GM21619 (cell line): ENCODE measurements at regions not wholly inside any gene's neighbourhood (a gene's known extent, or its start where the extent isn't known, plus 50 kb on each side); places are given as distances from the start of the nearest gene placed in this dataset.

Source experiments
- ATAC-seq: cut with Tn5 transposase; IDR thresholded peaks from one replicate; pipeline ENCODE4 v1.9.1; 2021; ENCODE audit not compliant: unreplicated experiment

GRCh38 chr13:38606699-38607535 is 80.0 kb upstream of the FREM2 start:
- no peak for ATAC-seq

DNA sequence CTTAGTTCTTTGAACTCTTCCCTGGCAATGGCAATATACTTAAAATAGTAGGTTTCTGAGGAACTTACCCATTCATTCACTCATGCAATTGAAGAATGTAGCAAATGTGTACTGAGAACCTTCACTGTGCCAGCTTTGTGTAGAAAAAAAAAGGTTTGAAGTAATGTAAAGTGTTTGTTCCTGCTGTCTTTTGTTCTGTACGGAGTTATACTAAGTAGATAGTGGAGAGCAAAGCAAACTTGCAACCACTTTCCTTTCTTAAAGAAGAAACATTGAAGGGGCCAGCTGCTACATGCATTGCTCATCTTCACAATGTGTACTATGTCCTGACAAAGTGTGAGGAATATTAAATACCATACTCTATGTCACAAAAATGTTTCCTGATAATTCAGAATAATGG is 68.9 kb upstream of the FREM2 start:
- no peak for ATAC-seq

GRCh38 chr13:38618336-38618735 is 68.5 kb upstream of the FREM2 start:
- no peak for ATAC-seq

- no peak for ATAC-seq
Measured at GRCh38 chr13:38618881-38619280, 68.0 kb upstream of the FREM2 start.

DNA sequence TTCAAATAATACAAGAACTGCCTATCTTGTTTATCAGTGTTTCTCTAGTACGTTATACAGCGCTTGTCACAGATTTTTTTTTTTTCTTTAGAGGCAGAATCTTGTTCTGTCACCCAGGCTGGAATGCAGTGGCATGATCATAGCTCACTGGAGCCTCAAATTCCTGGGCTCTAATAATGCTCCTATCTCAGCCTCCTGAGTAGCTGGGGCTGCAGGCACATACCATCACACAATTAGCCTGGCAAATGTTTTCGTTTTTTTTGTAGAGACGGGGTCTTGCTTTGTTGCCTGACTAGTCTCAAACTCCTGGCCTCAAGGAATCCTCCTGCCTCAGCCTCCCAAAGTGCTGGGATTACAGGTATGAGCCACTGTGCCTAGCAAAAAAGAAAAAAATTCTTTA is 66.0 kb upstream of the FREM2 start:
- no peak for ATAC-seq

- no peak for ATAC-seq
Measured at GRCh38 chr13:38624822-38625221, 62.1 kb upstream of the FREM2 start.

- ATAC-seq: no peak
Measured at GRCh38 chr13:38628554-38628953, 58.3 kb upstream of the FREM2 start.

GRCh38 chr13:38630780-38631179 is 56.1 kb upstream of the FREM2 start:
- ATAC-seq: no peak

GRCh38 chr13:38635030-38635429 is 51.8 kb upstream of the FREM2 start:
- no peak for ATAC-seq

- no peak for ATAC-seq
Measured at GRCh38 chr13:38636073-38636472, 50.8 kb upstream of the FREM2 start.

GRCh38 chr13:38636761-38637160 is 50.1 kb upstream of the FREM2 start:
- no peak for ATAC-seq
